HG02610 (cell line): ENCODE measurements at regions not wholly inside any gene's neighbourhood (a gene's known extent, or its start where the extent isn't known, plus 50 kb on each side); places are given as distances from the start of the nearest gene placed in this dataset.

Source experiments
- ATAC-seq: cut with Tn5 transposase; IDR thresholded peaks from one replicate; pipeline ENCODE4 v1.9.1; 2021; ENCODE audit warnings: mild to moderate bottlenecking, moderate library complexity; ENCODE audit not compliant: unreplicated experiment

DNA sequence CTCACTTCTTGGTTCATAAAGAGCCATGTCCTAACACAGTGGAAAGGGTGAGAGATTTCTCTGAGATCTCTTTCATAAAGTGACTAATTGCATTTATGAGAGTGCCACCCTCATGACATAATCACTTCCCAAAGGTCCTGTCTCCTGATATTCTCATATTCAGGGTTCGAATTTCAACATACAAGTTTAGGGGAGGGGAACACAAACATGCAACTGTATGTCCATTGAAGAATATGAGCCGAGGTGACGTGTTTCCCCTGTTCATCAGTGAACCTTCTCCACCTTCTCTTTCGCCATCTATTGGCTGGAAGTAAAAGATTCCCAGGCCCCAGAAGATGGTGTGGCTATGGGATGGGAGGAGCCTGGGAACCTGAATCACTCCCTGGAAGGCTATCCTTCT, 354.2 kb upstream of the ATP2B1 start:
- ATAC-seq, result no peak

DNA sequence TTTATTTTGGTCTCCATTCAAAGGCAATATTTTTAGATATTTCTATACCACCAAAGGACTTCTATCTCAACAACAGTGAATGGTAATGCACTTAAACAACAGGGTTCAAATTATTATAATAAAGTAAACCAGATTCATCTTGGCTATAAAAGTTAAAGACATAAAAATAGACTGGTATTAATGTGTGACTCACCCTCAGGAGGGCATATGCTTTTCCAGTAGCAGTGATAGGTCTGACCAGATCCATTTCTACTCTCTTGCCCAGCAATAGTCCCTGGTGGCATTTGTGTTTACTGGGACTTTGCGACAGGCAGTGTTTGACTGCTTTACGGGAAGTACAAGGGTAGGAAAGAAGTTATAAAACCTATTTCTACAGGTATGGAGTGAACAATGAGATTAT, 353.2 kb upstream of the ATP2B1 start:
- no peak for ATAC-seq

DNA sequence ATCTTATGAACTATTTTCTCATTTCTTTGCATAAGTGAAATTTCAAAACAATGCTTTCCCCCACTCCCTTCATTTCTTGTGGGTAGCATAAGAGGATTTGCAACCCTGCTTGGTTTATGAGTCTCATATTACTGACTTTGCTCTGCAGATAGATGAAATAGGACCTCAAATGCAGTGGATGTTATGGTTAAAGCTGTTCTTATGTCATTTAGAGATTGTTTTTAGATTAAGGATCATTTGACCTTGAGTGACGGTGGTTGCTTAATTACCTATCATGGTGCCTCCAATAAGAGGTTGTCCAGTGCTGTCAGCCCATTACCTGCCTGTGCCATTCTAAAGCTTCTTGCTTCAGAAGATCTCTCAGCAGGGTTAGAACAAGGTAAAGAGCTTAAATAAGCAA, 351.4 kb upstream of the ATP2B1 start:
- ATAC-seq, result no peak

DNA sequence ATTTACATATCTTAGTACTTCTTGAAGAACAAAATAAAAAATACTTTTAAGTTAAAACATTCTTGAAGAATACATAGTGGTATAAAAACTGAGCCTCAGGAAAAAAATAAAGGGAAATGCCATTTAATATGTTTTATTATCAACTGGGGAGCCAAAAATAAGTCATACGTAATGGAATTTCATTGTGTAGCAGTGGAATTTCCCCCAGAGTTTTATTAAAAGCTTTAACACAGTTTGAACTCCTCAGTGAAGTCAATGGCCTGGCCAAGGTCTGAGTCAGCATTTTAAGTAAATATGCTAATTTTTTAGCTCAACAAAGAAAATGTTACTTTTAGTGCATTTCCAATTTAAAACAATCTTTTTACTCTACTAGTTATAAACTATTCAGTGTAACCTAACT, 350.1 kb upstream of the ATP2B1 start:
- ATAC-seq, result no peak

DNA sequence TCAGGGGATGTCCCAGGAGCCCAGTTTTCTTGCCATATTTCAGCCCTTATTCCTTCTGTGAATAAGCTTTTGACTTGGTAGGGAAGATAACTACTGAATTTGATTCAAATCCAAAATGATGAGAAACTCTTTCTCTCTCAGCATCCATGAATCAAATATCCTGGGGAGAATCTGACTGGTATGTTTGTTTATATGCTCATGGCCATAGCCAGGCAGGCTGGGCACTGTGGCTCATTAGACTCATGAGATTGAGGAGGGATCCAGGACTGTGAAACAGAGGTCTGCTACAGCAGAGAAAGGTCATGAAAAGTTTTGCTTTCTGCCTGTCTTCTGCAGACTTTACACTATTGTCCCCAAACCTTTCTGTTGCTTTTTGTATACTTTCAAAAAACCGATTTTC, 346.4 kb upstream of the ATP2B1 start:
- ATAC-seq, result no peak

DNA sequence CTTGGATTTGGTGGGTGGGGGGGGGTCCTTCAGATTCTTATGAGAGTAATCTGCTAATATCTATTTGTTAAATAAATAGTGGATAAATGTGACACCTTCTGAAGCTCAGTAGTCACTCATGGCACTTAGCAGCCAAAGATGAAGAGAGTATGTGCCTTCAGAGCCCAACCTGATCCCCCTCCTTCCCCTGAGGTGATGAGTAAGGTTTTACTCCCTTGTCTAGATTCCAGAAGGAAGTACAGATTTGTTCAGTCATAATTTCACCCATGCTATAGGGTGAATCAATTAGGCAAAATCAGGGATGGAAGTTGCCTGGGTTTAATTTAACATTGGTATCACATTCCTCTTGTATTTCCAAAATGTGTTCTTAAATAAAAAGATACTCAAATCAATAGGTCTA, 340.3 kb upstream of the ATP2B1 start:
- ATAC-seq, result no peak

DNA sequence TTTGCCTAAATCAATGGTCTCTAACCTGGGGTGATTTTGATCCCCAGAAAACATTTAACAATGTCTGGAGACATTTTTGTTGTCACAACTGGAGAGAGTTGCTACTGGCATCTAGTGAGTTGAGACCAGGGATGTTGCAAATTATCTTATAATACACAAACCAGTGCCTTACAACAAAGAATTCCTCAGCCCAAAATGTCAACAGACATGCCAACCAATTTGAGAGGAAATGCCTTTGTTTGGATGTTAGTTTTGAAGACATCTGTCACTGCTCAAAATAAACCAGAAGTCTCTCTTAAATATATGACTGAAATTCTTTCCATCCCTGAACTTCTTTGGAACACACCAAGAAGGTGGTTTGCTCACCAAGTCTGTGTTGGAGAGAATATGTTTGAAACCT, 336.9 kb upstream of the ATP2B1 start:
- no peak for ATAC-seq

DNA sequence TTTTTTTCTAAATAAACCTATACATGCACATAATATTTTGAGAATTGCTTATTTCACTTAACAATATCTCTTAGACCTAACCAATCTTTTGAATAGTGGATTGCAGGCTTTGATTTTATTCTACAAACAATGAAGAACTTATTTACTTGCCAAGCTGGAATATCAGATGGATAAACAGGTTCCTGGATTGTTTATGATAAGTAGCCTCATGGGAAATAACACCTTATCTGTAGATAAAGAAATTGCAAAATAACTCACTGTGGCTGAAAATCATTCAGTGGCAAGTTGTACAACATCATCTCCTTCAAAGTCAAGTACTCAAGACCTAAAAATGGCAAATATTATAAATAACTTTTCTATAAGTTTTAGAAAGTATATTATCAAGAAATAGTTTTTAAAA, 335.4 kb upstream of the ATP2B1 start:
- ATAC-seq, result no peak

DNA sequence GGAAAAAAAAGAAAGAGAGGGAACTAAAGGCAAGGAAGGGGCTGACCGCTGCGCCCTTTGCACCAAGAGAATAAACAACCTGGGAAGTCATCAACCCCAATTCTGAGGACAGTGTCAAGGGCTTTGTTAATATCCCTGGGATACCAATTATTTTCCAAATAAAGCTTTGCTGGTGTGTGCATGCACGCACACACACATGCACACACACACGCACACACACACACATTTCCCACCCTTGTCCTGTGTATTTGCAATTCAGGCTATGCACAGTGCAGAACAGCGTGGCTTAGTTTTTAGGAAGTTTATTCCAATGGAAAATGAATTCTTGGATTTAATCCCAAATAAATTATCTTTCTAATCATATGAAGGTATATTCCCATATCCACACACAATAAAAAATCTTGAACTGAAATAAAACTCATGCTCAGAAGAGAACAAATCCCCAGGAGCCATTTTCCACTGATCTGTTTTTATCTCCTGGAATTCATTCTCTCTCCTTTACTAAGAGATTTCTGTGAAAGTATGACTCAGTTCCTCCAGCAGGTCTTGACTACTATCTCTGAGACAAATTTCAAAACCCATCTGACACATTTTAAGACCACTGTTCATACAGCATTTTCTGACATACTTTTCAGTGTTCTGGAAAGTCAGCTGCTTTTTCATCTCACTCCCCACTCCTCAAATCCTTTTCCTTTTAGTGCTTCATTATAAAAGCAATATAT, 334.4 kb upstream of the ATP2B1 start:
- no peak for ATAC-seq

DNA sequence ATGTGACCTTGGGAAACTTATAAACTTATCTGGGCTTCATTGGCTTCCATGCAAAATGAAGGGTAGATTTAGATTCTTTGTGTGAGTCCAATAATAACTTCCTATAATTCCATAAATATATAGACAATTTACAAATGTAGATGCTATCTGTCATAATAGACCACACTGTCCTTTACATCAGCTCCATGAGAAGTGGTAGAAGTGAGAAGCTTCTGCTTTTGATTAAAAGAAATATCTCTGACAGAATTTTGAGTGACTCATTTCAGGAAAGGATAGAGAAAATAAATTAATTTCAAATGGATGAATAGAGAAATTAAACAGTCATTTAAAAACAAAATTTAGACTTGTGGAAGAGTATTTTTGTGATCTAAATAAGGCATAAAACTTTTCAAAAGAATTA, 329.7 kb upstream of the ATP2B1 start:
- no peak for ATAC-seq

DNA sequence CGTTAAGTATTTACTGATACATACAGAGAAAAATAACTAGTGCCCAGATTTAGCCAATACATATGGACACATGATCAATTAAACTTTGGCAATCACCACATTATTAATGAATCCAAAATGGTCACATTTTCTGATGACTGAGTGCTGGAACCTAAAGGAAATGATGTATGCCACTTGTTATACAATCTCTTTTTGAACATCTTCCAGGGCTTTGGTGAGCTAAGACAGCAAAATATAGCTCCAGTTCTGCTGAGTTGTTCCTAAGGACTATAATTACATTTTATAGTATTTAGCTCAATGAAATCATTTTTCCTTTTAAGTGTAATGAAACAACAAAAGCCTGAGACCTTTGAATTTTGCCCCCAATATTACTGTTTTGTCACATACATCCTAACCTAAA, 329.1 kb upstream of the ATP2B1 start:
- ATAC-seq, result no peak

DNA sequence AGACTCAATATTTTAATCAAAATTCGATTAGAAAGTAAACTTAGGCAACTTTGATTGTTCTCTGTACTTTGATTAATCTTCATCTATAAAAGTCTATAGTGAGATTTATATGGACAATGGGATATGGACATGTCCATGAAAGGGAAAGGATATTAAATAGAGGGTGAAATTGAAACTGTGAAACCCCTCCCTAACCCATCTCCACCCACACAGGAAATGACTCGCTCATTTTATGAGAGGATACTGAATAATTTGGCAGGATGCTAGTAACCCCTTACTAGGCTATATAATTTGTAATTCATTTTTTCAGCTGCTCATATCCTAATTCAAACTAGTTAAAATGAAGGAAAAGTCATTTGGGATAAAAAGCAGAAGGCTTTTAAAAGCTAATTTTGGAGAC, 328.0 kb upstream of the ATP2B1 start:
- no peak for ATAC-seq

DNA sequence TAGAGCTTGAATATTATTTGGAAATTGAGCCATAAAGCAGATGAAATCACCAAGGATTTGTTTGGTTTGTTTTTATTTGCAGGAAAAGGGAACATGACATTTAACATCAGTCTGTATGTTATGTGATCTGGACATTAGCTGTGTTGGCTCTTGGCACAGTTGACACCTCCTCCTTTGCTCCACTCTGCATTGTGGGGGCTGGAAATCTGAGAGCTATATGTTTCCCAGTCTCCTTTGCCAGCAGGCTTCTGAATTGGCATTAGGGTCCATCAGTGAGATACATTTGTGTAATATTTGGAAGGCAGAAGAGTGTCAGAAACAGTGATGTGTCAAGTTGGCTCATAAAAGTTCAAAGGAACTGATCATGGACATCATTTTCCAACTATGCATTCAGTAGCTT, 322.1 kb upstream of the ATP2B1 start:
- no peak for ATAC-seq

DNA sequence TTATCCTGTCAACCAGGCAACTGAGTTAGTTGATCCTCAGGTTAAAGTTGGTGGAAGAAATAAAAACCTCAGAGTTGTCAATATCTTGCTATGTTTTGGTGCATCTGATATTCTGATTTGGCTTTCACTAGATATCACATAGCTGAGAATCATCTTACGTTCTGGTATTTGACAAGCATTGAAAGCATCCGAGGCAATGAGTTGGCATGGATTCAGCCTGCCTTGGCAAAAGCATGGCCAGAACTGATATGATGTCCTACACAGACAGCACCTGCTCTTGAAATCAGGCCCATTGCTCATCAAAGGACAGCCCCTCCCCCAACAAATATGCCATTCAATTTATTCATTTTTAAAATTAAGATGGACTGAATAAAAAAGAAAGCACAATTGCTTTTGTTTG, 320.7 kb upstream of the ATP2B1 start:
- ATAC-seq, result no peak

DNA sequence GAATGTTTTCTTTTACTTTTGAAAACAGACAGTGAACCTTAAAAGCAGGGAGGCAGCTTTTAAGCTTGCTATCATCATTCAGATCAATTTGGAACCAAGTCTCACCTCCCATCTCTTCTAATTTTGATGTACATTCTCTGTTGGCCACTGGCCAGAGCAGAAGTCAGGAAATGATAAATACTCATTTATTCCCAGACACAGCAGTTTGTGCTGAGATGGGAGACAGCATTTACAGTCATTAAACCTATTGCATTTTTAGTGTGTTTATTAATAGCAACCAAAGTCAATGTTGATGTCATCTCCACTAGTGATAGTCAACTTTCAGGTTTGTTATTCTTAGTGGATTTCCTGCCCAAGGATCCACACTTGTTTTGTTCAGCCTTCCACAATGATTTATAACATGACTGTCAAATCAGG, 320.0 kb upstream of the ATP2B1 start:
- ATAC-seq, result peak; percentile 39

DNA sequence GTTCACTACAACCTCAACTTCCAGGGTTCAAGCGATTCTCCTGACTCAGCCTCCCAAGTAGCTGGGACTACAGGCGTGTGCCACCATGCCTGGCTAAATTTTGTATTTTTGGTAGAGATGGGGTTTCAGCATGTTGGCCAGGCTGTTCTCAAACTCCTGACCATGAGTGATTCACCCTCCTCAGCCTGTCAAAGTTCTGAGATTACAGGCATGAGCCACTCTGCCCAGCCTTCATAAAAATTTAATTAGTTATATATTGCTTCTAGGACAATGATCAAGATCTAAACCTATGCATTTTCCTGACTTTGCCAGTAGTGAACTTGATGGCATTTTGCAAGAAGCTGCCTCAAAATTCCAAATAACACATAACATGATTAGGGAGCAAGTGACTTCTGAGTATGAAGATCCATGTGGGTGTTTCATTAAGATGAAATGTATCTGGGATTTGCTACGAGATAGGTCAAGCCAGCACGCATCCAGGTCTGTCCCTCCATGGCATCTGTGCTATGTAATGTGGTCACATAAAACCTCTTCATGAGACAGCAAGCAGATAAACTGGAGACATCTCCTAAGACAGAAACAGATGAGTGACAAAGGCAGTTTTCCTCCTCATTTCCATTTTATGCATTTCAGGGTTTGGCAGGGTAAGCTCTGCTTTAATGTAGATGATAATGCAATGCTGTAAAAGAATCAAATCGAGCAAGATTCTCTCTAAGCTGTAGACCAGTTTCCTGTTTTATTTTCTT, 319.4 kb upstream of the ATP2B1 start:
- ATAC-seq, result no peak

DNA sequence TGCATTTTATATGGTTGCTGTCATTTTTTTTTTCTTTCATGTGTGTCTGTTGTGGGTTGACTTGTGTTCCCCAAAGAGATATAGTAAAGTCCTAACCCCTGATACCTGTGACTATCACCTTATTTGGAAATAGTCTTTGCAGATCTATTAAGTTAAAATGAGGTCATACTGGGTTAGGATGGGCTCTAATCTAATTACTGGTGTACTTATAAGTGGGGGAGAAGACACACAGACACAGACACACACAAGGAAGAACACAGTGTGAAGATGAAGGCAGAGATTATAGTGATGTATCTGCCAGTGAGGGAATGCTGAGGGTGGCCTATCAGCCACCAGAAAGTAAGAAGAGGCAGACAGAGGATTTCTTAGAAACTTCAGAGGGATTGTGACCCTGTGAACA, 318.4 kb upstream of the ATP2B1 start:
- no peak for ATAC-seq

DNA sequence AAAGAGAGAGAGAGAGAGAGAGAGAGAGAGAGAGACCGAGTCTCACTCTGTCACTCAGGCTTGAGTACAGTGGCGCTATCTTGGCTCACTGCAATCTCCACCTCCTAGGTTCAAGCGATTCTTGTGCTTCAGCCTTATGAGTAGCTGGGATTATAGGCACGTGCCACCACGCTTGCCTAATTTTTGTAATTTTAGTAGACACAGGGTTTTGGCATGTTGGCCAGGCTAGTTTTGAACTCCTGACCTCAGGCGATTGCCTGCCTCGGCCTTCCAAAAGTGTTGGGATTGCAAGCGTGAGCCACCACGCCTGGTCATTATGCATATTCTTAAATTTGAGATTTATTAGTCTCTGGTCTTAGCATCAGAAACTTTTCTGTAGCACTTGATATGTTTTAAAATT, 317.9 kb upstream of the ATP2B1 start:
- no peak for ATAC-seq

DNA sequence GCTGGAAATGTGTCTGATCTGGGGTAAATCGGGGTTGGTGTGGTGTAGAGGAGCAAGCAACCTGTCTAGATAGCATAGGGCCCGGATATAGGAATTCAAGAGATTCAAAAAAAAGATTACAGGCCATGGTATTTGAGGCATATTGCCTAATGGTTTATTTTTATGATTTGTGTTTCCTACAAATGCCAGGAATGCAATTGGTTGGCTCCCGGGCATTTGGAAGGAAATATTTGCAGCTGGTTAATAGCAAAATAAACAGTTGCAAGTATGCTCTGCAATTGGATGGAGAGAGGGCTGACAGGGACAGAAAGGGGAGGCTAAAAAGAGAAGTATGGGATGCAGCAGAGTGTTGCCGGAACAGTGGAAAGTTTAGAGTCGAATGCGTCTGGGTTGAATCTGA, 315.6 kb upstream of the ATP2B1 start:
- no peak for ATAC-seq

DNA sequence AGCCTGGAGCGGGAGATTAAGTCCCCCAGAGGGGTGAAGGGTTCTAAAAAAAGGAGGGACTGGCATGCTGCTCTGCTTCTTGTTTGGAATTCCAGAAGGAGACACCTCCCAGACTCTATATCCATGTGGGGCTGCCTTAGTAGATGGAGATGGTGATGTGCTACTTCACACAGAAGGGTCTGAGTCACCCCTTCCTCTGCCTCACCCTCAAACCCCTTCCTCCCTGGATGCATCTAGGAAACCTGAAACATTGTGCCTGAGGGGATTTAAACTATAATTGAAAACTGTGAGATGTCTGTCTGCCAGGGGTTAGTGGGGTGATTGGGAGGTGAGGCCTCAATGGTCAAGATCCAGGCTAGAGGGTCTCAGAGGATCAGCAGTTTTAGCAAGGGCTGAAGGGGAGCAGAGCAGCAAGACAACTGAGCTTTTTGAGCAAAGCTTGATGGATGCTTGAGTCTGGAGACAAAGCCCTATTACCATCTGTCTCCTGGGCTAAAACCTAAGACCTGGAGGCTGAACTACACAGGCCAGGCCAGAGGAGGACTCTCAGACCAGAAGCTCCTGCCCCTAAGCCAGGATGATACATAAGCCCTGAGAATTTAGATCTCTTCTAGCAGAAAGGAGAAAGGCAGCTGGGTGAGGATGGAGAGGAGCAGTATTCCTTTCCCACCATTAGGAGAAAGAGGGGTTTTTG, 314.7 kb upstream of the ATP2B1 start:
- ATAC-seq, result no peak

DNA sequence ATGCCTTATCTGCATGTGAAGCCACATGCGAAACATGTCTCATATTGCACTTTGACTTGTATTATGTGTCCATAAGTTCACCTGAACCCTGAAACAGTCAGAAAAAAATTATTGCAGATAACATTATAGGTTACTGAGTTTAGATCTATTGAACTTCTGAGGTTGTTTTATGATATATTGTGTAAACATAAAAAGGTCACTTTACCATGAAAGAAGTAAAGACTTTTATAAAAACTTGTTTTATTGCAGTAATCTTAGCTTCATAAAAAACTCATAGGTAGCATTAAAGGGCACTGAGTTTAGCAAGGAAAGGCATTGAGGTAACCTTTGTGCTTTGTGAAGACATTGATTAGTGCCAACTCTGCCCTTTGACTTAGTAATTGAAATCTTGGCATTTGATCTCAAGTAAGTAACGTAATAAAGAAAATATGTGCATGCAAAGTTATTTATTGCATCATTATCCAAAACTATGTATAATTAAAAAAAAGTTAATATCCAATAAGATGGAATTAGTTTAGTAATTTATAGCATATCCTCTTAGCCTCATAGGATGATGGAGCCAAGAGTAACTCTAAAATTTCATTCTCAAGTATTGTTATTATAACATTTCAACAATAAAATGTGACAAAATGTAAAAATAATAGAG, 313.3 kb upstream of the ATP2B1 start:
- ATAC-seq, result no peak

DNA sequence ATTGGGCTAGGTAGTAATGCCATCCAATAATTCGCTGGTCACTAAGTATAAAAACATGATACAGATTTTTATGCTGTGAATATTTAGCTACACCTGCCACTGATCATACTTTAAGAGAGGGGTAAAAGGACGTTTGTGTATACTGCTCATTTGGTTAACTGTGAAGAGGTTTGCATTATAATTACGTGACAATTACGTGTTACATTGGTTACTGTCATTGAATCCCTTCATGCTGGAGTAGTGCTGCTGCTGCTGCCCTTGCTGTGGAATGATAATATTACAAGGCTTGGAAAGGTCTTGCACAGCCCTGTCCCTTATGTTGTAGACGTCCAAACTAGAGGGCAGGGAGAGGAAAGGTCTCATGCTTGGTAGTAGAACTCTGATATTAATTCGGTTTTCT, 312.2 kb upstream of the ATP2B1 start:
- no peak for ATAC-seq
